Activated CD8-positive, alpha-beta memory T cell treated with anti-CD3 and anti-CD28 coated beads, Interleukin-2, amount 50 U/mL, for 24 hours (primary cell): ENCODE measurements at regions not wholly inside any gene's neighbourhood (a gene's known extent, or its start where the extent isn't known, plus 50 kb on each side); places are given as distances from the start of the nearest gene placed in this dataset.

ENCODE experiments used
- DNase-seq: peaks from one replicate; pipeline ENCODE4 v3.0.0-alpha.2; 2020; ENCODE audit errors: extremely low read depth

DNA sequence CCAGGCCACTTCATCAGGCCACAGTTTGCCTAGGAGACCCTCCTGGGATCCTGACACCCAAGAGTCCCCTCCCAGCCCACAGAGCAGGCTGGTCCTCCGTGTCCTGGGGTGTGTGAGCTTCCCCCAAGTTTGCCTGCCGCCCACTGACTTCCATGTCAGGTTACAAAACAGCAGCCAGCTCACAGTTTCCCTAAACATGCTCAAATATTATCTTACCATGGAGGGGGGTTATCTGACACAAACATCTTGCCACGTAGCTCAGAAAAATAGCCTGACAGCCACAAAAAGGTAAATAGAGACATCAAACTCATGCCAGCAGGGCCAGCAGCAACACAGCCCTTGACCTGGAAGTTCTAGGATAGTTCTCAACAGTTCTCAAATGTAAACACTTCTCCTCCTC, 346.5 kb downstream of the TNS1 start:
- DNase-seq: no peak

DNA sequence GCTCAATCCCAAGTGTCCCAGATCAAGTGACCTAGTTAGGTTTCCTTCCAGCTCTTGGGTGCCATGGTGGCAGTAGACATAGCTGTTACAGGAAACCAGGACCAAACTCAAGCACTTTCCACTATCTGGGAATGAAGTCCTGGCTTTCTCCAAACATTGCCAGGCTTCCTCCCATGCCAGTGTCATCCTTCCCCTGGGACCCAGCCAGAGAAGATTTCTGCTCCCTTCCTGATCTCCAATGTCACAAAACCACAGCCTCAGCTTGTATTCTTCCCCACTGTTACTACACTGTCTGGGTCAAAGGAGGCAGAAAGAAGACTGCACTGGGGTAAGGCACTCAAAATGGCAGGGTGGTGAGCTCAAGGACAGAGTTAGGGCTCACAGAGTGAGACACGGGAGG, 347.1 kb downstream of the TNS1 start:
- no peak for DNase-seq

DNA sequence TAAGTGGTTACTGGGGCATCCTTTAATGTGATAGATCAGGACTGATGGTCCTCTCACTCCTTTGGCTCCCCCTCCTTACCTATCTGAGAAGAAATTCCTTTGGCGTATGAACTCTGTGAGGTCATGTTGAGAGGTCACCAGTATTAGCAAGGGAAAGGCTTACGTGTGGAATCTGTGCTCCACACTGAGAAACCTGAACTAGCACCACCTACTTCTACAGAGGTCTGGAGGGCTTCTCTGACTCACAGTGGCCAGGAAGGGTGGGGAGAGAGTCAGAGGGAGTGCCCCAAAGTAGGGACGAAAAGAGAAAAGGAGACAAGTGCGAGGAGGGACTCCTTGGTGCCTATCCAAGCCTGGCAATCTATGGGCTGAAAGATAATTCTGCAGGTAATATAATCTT, 348.6 kb downstream of the TNS1 start:
- DNase-seq: no peak

DNA sequence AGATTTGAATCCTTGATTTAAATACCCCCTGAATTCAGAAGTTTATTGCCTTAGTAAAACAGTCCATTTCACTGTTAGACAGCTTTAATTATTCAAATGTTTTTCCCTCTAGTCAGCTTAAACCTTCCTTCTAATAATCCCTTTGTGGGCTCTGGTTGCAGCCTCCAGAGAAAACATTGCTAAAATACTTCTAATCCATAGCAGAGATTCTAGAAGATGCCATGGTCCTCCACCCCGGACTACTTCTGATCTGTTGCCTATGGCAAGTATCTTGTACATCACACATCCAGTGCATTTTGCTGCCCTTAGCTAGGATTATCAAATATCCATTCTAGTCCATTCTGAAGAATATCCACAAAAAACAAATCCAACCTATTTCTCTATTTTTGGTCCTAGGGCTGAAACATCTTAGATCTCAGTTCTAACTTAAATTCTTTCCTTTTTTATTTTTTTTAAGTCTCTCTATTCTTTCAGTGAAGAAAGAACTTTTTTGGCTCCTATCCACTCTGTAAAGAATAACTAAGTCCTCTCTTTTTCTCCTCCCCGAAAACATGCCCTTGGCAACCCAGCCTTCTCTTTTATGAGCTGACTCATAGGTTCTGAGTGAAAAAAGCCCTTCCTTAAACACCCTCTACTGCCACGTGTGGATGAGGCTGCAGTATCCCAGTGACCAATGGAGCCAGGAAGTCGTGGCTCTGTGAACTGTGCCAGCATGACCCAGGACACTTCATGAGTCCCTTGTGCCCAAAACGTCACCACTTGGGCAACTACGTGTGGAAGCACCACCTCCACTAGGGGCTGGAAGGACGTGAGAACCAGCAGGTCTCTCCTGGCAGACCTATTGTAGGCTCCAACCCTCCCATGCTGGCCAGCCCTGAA, 349.8 kb downstream of the TNS1 start:
- DNase-seq: no peak

DNA sequence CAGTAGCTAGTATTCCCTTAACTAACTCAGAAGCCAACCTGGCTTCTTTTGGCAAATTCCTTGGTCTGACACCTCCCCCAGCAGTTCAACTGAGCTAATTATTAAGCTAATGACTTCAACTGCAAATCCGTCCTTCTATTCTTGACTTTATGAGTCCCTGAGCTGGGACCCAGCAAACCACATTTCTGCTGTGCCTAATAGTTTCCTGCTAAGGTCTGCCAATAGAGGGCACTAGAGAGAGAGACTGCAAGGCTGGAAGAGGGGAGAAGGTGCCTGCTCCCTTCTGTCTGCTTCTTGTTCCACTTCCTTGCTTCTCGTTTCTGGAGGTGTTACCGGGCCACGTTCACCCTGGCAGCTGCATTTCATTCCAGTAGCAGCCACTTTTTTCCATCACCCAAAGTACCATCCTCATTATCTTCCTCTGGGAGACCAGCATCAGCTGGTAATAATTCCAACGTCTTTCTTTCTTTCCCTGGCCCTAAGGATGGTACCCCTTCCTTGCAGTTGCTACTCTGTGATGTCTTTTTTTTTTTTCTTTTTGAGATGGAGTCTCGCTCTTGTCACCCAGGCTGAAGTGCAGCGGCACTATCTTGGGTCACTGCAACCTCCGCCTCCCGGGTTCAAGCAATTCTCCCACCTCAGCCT, 352.0 kb downstream of the TNS1 start:
- DNase-seq: no peak

DNA sequence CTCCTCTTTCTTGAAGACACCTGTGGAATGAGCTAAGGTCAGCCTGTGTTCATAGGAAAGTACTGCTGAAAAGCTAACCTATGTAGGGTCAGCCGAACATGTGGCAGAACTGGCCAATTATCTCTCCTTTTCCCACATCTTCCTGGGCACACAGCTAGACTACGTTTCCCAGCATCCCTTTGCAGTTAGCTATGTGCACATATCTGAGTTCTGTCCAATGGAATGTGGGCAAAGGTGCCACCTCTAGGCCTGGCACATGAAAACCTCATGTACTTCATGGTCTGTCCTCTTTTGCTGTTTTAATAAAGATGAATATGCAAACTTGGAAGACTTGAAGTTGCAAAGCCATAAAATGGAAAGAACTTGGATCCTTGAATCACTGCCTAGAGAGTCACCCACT, 352.6 kb downstream of the TNS1 start:
- DNase-seq: no peak

DNA sequence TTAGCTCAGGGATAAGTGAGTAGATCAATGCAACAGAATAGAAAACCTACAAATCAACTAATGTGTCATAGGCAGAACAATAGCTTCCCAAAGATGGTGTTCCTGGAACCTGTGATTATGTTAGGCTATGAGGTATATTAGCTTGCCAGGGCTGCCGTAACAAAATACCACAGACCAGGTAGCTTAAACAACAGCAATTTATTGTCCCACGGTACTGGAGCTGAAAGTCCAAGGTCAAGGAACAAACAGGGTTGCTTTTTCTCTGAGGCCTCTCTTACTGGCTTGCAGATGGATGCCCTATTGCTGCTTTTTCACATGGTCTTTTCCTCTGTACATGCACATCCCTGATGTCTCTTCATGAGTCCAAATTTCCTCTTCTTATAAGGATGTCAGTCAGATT, 354.9 kb downstream of the TNS1 start:
- DNase-seq: no peak

DNA sequence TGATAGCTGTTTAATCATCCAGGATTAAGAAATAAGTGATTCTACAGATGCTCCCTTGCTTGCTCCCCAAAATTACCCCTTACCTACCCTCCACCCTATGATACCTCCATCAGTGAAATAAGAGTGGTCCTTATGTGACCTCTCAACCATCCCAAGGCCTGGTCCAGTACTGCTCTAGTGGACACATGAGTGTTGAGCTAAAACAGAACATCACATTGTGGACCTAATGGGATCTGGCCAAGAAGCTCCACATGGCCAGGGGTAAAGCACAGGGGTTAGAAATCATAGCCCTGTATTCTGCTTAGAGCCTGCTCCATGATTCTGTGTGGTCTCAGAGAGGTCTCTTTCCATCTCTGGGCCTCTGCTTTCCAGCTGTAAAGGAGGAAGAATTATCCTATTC, 355.6 kb downstream of the TNS1 start:
- DNase-seq: no peak

DNA sequence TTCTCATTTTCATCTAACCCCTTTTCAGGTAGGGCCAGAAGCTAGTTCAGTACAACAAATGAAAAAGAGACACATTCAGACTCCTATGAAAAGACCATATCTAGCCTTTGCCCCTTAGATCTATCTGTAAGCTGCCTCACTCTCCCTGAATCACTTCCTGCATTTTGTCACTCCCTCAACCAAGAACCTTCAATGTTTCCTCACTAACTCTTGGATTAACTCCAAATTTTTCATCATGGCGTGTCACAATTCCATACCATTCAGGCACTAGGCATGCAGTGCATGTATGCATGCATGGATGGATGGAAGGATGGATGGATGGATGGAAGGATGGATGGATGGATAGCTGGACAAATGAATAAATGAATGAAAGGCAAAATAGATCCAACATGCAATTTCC, 356.9 kb downstream of the TNS1 start:
- no peak for DNase-seq

DNA sequence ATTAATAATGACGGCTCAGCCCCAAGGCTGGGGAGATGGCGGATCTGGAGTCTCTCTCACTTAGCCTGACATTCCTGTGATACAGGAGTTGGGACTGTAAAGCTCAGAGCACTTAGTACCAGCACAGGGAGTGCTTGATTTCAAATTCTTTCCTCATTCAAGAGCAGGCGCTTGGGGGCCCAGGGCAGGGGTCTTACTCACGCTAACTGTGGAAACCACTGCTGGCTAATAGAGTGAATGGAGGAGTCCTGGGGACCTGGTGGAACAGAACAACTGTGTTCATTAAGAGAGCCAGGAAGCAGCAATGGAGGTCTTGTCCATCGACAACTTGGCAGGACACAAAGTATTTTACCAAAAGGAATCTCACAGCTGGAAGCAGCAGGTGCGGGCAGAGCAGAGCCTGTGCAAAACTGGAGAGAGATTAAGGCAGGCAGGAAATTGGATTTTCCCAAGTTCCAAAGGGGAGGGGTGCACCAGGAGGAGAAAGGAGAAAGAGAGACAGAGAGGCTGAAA, 358.9 kb downstream of the TNS1 start:
- DNase-seq: no peak

DNA sequence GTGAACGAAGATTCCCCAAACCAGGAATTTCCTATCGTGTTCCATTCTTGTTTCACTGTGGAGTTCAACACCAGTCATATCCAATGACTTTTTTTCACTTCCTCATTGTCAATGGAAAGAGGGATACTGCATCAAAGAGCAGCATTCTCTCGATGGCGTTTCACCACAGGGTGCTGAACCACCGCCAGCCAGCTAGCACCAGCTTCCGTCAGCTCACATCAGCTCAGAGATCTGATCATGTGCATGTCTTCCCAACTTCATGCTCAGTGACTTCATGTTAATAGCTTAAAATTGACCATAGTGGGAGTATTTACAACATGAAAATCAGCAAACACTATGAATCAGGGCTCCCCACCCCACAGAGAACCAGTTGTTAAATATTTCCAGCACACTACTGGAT, 359.9 kb downstream of the TNS1 start:
- no peak for DNase-seq

DNA sequence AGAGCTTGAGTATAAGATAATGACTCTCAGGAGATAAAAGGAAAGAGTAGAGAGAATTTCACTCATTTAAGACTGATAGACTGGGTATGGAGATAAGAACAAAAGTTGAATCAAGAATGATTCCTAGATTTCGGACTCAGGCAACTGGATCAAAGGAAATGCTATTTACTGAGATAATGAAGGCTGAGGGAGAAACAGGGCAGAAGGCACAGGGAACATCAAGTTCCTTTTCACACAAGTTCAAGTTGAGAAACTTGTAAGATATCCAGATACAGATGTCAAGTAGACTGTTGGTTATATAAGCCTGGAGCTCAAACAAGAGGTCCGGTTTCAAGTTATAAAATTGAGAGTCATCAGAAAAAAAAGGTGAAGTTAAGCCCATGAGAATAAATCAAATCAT, 360.8 kb downstream of the TNS1 start:
- DNase-seq: no peak

DNA sequence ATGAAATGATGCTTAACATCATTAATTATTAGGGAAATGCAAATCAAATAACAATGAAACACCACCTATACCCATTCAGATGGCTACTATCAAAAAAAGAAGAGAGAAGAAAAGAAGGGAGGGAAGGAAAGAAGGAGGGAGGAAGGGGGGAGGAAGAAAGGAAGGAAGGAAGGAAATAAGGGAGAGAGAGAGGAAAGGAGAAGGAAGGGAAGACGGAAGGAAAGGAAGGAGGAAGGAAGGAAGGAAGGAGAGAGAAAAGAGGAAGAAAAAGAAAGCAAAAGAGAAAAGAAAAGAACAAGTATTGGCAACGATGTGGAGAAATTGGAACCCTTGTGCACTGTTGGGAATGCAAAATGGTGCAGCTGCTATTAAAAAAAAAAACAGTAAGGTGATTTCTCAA, 363.3 kb downstream of the TNS1 start:
- DNase-seq: no peak

DNA sequence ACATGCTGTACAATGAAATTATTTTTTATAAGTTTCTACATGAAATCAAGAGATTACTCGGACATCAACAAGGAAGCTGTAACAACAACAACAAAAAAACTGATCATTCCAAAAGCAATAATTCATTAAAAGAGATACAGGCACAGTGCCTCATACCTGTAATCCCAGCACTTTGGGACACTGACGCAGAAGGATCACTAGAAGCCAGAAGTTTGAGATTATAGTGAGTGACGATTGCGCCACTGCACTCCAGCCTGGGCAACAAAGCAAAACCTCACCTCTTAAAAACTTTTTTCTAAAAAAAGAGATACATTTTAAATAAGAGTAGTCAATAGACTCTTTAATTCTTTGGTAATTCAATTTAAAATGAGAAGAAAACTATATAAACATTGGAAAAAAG, 364.3 kb downstream of the TNS1 start:
- no peak for DNase-seq

DNA sequence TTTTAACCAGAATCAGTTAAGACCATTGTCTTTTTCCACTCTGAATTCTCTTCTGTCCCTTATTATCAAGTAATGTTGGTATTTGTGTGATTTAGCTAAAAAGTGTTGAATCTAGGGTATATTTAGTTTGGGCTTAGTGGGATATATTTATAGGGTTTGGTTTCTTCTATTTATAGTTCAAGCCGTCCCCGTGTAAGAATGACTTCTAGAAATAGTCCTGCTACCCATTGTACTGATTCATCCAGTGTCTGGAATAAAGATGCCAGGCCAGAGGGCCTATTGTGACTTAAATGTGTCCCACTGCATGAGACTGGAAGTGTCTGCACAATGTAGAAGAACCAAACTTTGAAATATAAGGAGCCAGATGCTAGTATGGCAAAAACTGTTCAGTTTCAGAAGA, 364.8 kb downstream of the TNS1 start:
- DNase-seq: no peak

DNA sequence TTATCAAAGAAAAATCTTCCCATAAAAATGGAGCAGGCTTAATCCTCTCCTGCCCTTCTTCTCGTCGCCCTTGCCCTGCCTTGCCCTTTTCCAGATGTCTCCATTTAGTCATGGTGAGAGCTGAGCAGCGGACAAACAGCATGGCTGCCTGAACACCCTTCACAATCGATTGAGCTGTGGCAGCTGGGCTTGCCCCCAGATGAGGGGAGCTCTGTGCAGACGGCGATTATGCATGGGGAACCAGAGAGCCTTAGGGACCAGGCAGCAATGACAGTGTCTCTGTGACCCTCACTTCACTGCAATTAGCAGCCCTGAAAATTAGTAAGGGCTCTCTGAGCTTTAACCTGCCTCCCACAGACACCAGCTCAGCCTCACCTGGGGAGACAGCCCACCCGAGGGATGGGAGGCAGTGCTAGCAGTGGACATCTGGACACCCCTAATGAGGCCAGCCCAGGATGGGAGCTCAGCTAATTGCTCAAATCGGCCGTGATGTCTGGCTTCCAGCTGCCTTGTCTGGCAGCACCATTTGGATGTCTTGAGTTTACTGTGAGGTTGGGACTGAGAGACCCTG, 365.7 kb downstream of the TNS1 start:
- no peak for DNase-seq

DNA sequence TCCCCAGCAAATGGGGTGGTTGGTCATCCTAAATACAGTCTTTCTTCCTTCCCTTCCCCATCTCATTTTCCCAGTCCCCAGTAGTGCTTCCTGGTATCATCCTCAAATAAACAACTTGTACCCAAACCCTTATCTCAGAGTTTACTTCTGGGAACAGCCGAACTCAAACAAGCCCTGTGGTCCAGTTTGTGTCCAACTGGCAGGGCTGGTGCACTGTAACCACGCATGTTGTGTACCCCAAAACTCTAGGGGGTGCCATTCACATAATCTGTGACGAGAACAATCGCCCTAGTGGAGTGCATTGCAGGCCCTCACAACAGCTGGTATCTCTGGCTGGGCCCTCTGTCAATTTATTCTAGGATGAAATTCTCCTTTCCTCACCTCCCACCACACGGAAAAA, 366.2 kb downstream of the TNS1 start:
- no peak for DNase-seq

DNA sequence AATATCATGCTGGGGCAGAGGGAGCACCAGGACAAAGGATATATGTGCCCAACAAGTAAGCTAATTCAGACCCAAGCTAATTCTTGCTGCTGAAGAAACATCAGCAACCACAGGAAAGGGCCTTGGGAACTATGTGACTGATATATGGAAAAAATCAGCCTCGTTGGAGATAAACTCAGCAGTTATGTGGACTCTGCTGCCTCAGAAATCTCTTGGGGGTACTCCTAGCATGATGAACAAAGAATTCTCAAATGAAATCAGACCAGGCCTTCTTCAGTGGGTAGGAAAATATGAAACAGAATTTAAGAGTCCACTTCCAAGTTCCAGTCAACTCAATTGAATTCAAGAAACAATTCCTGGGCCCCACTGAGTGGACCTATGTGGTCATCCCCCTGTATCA, 367.9 kb downstream of the TNS1 start:
- no peak for DNase-seq

DNA sequence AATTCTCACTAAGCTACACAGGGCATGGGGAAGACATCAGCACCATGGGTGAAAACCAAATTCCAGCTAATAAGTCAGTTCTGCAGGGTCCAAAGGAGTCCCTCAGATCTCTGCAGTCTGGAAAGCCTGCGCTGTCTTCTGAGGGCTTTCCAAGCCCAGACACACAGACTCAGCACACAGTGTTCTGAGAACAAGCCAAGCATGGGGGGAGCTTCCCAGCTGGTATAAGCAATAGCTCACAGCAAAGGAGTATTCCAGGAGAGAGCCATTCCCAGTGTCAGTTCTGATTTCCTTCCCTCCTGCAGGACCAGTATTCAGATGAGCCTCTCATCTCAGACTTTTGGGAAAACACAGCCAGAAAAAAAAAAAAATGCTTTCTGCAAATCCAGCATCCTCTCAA, 370.8 kb downstream of the TNS1 start:
- no peak for DNase-seq

DNA sequence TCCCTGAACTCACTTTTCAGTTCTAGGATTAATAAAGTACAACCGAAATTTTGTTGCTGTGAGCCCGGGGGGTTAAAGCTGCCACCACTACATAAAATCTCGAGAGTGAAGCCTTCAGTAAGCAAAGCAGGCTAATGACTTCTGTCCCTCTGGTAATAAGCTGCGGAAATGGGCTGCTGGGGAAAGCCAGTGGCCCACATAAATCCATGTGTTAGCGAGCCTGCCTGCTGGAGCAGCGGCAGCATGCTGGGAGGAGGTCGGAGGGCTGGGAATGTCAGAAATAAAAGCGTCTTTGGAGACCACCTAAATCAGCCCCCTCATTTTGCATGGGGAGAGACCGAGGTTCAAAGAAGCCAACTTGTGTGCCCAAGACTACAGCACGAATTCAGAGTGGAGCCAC, 371.7 kb downstream of the TNS1 start:
- no peak for DNase-seq

DNA sequence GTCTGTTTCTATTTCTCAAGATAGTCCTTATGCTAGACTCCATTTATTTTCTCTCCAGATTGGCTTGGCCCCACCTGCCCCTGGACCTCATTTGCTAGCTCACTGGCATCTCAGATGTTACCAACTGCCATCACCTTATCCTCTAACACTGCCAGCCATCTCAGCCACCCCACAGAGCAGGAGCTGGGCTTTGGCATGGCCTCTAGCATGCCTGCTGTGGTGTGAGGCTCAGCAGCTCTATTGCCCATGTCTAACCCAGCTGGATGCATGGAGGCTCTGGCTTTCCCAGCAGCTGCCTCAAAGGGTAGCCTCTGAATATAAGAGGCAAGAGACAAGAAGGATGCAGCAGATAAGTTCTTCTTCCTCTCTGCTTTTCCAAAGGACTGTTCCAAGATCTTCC, 373.4 kb downstream of the TNS1 start:
- no peak for DNase-seq

DNA sequence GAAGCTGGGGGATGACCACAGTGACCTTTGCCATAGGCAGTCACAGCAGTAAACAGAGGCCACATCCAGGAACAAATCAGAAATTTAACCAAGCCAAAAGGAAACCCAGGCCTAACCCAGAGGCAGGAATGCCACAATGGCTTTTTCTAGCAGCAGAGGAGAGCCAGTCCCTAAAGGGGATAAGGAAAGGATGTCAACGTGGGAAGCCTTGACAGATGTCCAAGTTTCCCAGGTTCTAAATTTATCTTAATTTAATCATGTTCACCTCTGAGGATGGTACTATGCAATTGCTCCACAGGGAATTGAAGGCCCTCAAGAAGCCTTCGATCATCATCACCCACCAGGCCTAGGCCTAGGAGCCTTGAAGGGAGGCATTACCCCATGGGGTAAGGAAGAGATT, 374.7 kb downstream of the TNS1 start:
- DNase-seq: no peak

DNA sequence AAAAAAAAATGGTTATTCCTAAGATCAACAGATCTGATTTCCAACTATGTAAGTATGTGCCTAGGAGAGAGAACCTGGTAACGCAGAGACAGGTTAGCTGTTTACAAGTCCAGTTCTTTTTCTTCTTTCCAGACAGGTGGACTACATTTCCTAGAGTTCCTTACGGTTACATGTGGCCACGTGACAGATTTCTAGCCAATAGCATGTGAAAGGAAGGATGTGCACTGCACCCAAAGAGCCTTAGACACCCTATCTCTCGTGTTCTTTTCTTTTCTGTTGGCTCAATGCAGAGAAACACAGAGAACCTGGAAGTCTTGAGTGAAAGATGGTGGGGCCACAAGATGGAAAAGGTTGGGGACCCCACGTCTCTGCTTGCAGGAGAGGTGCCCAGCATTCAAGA, 375.9 kb downstream of the TNS1 start:
- DNase-seq: no peak
